HepG2 (cell line): ENCODE measurements at regions not wholly inside any gene's neighbourhood (a gene's known extent, or its start where the extent isn't known, plus 50 kb on each side); places are given as distances from the start of the nearest gene placed in this dataset.

Experiments used
- ATAC-seq: fragments of 200-7000 bp; cut with Tn5 transposase; 3 replicates; pipeline ENCODE4 v1.9.1; 2020; ENCODE audit warnings: mild to moderate bottlenecking, moderate library complexity
- BruUV-seq: library from RNA; stranded (reverse); fragments of 400-500 nt; replicated peaks from 2 replicates; lab custom pipeline; 2021; lab: Mats Ljungman, UMichigan
- CTCF ChIA-PET: fragments of 300-600 bp; formaldehyde crosslinking; extraction: SDS; loops from one replicate; lab custom pipeline; 2021; ENCODE audit warnings: low total read pairs, inconsistent platforms, low intra/inter-chr PET ratio; lab: Yijun Ruan, JAX
- POLR2A ChIA-PET: fragments of 350-600 bp; sonication (Branson Sonifier 250); formaldehyde crosslinking; loops from one replicate; lab custom pipeline; 2020; ENCODE audit warnings: antibody characterized with exemption, inconsistent platforms; lab: Yijun Ruan, JAX
- DNase-seq: peaks from one replicate; pipeline ENCODE4 v3.0.0-alpha.2; 2015; ENCODE audit warnings: low spot score
- FAIRE-seq: peaks from 3 replicates; lab custom pipeline; 2011; peaks lifted over from hg19 to GRCh38; lab: Jason Lieb, UNC
- H2AFZ ChIP-seq: one replicate; pipeline ENCODE4 v1.6.1; 2011; ENCODE audit warnings: low read length, inconsistent platforms
- H3K27ac ChIP-seq: fragments of 300-600 bp; 3 replicates; pipeline ENCODE4 v1.8.0; 2011; ENCODE audit warnings: mixed run types, mild to moderate bottlenecking, mixed read lengths, low read length, inconsistent platforms; ENCODE audit not compliant: insufficient read depth; ENCODE audit errors: extremely low read length
- H3K27me3 ChIP-seq, 2 experiments: fragments of 200-600 bp in 1 of 2; 2 replicates in 1 of 2; 3 replicates in 1 of 2; pipeline versions ENCODE4 v1.6.0 to v1.8.0; 2011; ENCODE audit warnings: low read length in 2 of 2, mild to moderate bottlenecking in 2 of 2, moderate library complexity in 2 of 2, inconsistent platforms in 1 of 2; ENCODE audit not compliant: insufficient read depth in 2 of 2, control insufficient read depth in 1 of 2
- H3K36me3 ChIP-seq, 2 experiments: fragments of 200-600 bp in 1 of 2; replicated peaks in 1 of 2; 2 replicates in 1 of 2; 3 replicates in 1 of 2; pipeline versions ENCODE4 v1.5.1 to v1.8.0; 2011; ENCODE audit warnings: low read length in 2 of 2, inconsistent platforms in 1 of 2; ENCODE audit not compliant: insufficient read depth in 2 of 2, control insufficient read depth in 1 of 2
- H3K4me1 ChIP-seq: 2 replicates; pipeline ENCODE4 v1.5.1; 2012; ENCODE audit warnings: low read length, inconsistent platforms; ENCODE audit not compliant: insufficient read depth
- H3K4me2 ChIP-seq: 2 replicates; pipeline ENCODE4 v1.6.0; 2011; ENCODE audit warnings: low read depth, low read length, inconsistent platforms
- H3K4me3 ChIP-seq, 3 experiments: fragments of 200-600 bp in 1 of 3; sonication (generic), shearing (Covaris generic) in 1 of 3; replicated peaks in 1 of 3; 2 replicates each; pipeline ENCODE4 v1.5.1; 2011 to 2016; ENCODE audit warnings: low read length in 3 of 3, inconsistent platforms in 2 of 3, low read depth in 2 of 3, mild to moderate bottlenecking in 2 of 3, control low read depth in 1 of 3, mixed read lengths in 1 of 3; ENCODE audit not compliant: insufficient read depth in 1 of 3
- H3K79me2 ChIP-seq: one replicate; pipeline ENCODE4 v1.6.1; 2011; ENCODE audit warnings: low read length, inconsistent platforms; ENCODE audit not compliant: insufficient read depth
- H3K9ac ChIP-seq: 2 replicates; pipeline ENCODE4 v1.6.0; 2011; ENCODE audit warnings: mild to moderate bottlenecking, low read depth, low read length, inconsistent platforms; ENCODE audit not compliant: insufficient read depth
- H3K9me3 ChIP-seq: 2 replicates; pipeline ENCODE4 v1.5.1; 2012; ENCODE audit warnings: mild to moderate bottlenecking, low read length
- H4K20me1 ChIP-seq: 2 replicates; pipeline ENCODE4 v1.6.0; 2011; ENCODE audit warnings: inconsistent platforms, mild to moderate bottlenecking, low read length, moderate library complexity; ENCODE audit not compliant: insufficient read depth
- ARNT ChIP-seq: fragments of 450-650 bp; IDR thresholded peaks from 2 replicates; pipeline ENCODE4 v1.6.1; 2017
- NPAS2 ChIP-seq: sonication (generic); formaldehyde crosslinking; IDR thresholded peaks from 2 replicates; pipeline ENCODE4 v1.8.0; 2022; ENCODE audit warnings: mild to moderate bottlenecking, missing genetic modification reagents, borderline replicate concordance
- TOE1 ChIP-seq: sonication (generic); formaldehyde crosslinking; IDR thresholded peaks from 2 replicates; pipeline ENCODE4 v1.4.0; 2020; ENCODE audit warnings: mild to moderate bottlenecking, missing genetic modification reagents
- ZFP36 ChIP-seq: fragments of 150-350 bp; IDR thresholded peaks from 2 replicates; pipeline ENCODE4 v1.6.1; 2018; ENCODE audit warnings: borderline replicate concordance, low read length, low read depth; ENCODE audit not compliant: partially characterized antibody
- ZFYVE20 ChIP-seq: sonication (generic); formaldehyde crosslinking; IDR thresholded peaks from 2 replicates; pipeline ENCODE4 v1.8.0; 2023; ENCODE audit warnings: low read depth, mild to moderate bottlenecking, moderate library complexity, missing genetic modification reagents, borderline replicate concordance
- ZNF329 ChIP-seq: sonication (generic); formaldehyde crosslinking; IDR thresholded peaks from 2 replicates; pipeline ENCODE4 v1.9.0; 2021; ENCODE audit warnings: low read depth, mild to moderate bottlenecking, missing genetic modification reagents
- ZNF550 ChIP-seq: sonication (generic); formaldehyde crosslinking; IDR thresholded peaks from 2 replicates; pipeline ENCODE4 v1.4.0; 2020; ENCODE audit warnings: mild to moderate bottlenecking, missing genetic modification reagents, borderline replicate concordance
- ZNF564 ChIP-seq: sonication (generic); formaldehyde crosslinking; IDR thresholded peaks from 2 replicates; pipeline ENCODE4 v1.8.1; 2023; ENCODE audit warnings: mild to moderate bottlenecking, missing genetic modification reagents
- ZNF83 ChIP-seq: sonication (generic); formaldehyde crosslinking; IDR thresholded peaks from 2 replicates; pipeline ENCODE4 v1.4.0; 2020; ENCODE audit warnings: missing genetic modification reagents, mild to moderate bottlenecking, borderline replicate concordance
- WGBS: methylation state at CpG from one replicate; pipeline ENCODE4 v1.1.6; 2017; ENCODE audit warnings: low lambda C conversion rate; 5-methylcytosine and 5-hydroxymethylcytosine counted together
- in situ Hi-C: cut with HindIII; loops from 2 replicates; pipeline ENCODE4 v1.10.0; 2017; ENCODE audit warnings: low pct_unique_long_range_greater_than_20kb; ENCODE audit not compliant: extremely low pct_ligation_motif_present
- intact Hi-C: fragments of 100-400 bp; cut with micrococcal nuclease; formaldehyde crosslinking; loops from one replicate; pipeline ENCODE4 v1.10.0; 2022; ENCODE audit not compliant: unreplicated experiment
- TF ChIP-seq, protein P1 (sequence below): sonication (generic); formaldehyde crosslinking; IDR thresholded peaks from 2 replicates; pipeline ENCODE4 v1.5.0; 2020; ENCODE audit warnings: mild to moderate bottlenecking, missing genetic modification reagents, borderline replicate concordance
- TF ChIP-seq, protein P2 (sequence below): sonication (generic); formaldehyde crosslinking; IDR thresholded peaks from 2 replicates; pipeline ENCODE4 v1.4.0; 2020; ENCODE audit warnings: missing genetic modification reagents, low read depth, mild to moderate bottlenecking, borderline replicate concordance
- TF ChIP-seq, protein P3 (sequence below): IDR thresholded peaks from 2 replicates; pipeline ENCODE4 v1.4.0; 2020; ENCODE audit warnings: mild to moderate bottlenecking, missing genetic modification reagents
- TF ChIP-seq, protein P4 (sequence below): sonication (generic); formaldehyde crosslinking; IDR thresholded peaks from 2 replicates; pipeline ENCODE4 v1.5.0; 2020; ENCODE audit warnings: missing genetic modification reagents

DNA sequence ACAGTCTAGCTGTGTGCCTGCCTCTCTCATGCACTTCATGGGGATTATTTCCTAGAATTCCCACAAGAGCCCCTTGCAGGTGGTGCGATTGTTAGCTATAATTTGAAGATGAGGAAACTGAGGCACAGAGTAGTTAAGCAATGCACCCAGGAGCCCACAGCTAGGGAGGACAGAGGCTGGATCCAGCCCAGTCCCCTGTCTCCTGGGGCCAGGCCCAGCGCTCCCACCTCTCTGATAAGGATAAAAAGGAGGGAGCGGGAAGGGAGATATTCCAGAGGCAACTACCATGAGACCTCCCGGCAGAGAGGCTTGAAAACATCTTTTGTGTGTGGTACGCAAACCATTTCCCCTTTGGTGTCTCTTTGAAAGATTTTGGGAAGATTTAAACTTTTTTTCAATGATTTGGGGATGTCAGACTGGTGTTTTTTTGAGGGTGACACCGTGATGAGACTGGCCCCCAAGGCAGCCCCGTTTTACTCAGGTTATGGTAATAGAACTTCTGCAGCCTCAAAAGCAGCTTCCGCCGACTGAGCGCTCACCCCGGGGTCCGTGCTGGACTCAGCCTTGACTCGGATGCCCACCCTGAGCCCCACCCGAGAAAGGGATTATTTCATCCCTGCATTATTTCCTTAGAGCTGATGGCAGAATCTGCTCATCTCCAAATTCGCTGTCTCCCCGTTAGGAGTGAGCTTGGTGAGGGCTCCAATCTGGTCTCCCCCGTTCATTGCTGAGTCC lies 144.7 kb upstream of the IER5L start:
- H3K79me2 ChIP-seq: no peaks in the 10 kb centered on the region
- intact Hi-C loops (no loop called here), in situ Hi-C loops (no loop called here)
- 78% methylated on average over 17 of the region's 17 CpGs for WGBS
- no TSS peak for BruUV-seq
- H4K20me1 ChIP-seq: no peaks in the 10 kb centered on the region
- H3K4me3 ChIP-seq: no peak overlapping the region
- no peak for FAIRE-seq
- no peak overlapping the region for H3K27ac ChIP-seq
- no peak overlapping the region for H3K4me2 ChIP-seq
- no peak overlapping the region for H3K9ac ChIP-seq
- H2AFZ ChIP-seq: no peak overlapping the region
- H3K36me3 ChIP-seq: no peaks in the 10 kb centered on the region
- DNase-seq: no peak
- TF ChIP-seq, protein P1, sequence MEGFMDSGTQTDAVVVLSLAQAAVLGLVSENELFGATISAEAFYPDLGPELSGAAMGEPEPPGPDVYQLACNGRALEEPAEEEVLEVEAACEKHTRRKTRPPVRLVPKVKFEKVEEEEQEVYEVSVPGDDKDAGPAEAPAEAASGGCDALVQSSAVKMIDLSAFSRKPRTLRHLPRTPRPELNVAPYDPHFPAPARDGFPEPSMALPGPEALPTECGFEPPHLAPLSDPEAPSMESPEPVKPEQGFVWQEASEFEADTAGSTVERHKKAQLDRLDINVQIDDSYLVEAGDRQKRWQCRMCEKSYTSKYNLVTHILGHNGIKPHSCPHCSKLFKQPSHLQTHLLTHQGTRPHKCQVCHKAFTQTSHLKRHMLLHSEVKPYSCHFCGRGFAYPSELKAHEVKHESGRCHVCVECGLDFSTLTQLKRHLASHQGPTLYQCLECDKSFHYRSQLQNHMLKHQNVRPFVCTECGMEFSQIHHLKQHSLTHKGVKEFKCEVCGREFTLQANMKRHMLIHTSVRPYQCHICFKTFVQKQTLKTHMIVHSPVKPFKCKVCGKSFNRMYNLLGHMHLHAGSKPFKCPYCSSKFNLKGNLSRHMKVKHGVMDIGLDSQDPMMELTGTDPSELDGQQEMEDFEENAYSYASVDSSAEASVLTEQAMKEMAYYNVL (CRISPR knock-in tag): no peak
- TF ChIP-seq, protein P2, sequence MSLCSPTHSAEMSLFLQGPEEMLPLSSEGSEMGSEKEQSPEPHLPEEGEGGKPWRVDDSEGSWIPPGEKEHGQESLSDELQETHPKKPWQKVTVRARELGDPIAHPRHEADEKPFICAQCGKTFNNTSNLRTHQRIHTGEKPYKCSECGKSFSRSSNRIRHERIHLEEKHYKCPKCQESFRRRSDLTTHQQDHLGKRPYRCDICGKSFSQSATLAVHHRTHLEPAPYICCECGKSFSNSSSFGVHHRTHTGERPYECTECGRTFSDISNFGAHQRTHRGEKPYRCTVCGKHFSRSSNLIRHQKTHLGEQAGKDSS: no peak
- TF ChIP-seq ZFP36 (no peak), ZNF83 (CRISPR knock-in tag) (no peak), ZFYVE20 (CRISPR knock-in tag) (no peak), TOE1 (CRISPR knock-in tag) (no peak), ZNF550 (no peak), ARNT (no peak), ZNF564 (CRISPR knock-in tag) (no peak), NPAS2 (CRISPR knock-in tag) (no peak), ZNF329 (CRISPR knock-in tag) (no peak)
- TF ChIP-seq, protein P3, sequence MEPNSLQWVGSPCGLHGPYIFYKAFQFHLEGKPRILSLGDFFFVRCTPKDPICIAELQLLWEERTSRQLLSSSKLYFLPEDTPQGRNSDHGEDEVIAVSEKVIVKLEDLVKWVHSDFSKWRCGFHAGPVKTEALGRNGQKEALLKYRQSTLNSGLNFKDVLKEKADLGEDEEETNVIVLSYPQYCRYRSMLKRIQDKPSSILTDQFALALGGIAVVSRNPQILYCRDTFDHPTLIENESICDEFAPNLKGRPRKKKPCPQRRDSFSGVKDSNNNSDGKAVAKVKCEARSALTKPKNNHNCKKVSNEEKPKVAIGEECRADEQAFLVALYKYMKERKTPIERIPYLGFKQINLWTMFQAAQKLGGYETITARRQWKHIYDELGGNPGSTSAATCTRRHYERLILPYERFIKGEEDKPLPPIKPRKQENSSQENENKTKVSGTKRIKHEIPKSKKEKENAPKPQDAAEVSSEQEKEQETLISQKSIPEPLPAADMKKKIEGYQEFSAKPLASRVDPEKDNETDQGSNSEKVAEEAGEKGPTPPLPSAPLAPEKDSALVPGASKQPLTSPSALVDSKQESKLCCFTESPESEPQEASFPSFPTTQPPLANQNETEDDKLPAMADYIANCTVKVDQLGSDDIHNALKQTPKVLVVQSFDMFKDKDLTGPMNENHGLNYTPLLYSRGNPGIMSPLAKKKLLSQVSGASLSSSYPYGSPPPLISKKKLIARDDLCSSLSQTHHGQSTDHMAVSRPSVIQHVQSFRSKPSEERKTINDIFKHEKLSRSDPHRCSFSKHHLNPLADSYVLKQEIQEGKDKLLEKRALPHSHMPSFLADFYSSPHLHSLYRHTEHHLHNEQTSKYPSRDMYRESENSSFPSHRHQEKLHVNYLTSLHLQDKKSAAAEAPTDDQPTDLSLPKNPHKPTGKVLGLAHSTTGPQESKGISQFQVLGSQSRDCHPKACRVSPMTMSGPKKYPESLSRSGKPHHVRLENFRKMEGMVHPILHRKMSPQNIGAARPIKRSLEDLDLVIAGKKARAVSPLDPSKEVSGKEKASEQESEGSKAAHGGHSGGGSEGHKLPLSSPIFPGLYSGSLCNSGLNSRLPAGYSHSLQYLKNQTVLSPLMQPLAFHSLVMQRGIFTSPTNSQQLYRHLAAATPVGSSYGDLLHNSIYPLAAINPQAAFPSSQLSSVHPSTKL: no peak
- TF ChIP-seq, protein P4, sequence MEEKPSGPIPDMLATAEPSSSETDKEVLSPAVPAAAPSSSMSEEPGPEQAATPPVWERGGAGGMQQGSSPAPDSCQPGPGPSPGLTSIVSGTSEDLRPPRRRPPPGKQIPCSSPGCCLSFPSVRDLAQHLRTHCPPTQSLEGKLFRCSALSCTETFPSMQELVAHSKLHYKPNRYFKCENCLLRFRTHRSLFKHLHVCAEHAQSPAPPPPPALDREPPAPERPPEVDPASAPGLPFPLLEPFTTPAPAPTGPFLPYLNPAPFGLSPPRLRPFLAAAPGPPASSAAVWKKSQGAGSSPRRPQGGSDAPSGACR (CRISPR knock-in tag): no peak
- ChIA-PET CTCF (no interaction called here), POLR2A (interaction anchor here (1.4 to 4.2 kb wide), 4 partner anchors 9 to 167 kb away, joined by 3 to 31 read pairs (median 4); no protein-coding TSS in a partner anchor)
- ATAC-seq: no peak
- no peaks in the 10 kb centered on the region for H3K9me3 ChIP-seq
- H3K4me1 ChIP-seq: peaks cover 98% of the 10 kb centered on the region
- H3K27me3 ChIP-seq: no peaks in the 10 kb centered on the region
